Fibroblast of mammary gland (primary cell): ENCODE measurements at regions not wholly inside any gene's neighbourhood (a gene's known extent, or its start where the extent isn't known, plus 50 kb on each side); places are given as distances from the start of the nearest gene placed in this dataset.

Source experiments
- DNase-seq: peaks from one replicate; pipeline ENCODE4 v3.0.0-alpha.2; 2010; ENCODE audit warnings: low read depth
- H3K4me3 ChIP-seq: 2 replicates; pipeline ENCODE4 v1.5.1; 2011; ENCODE audit warnings: low read depth, mild to moderate bottlenecking, low read length, moderate library complexity; ENCODE audit not compliant: control insufficient read depth
- TF ChIP-seq, protein P1 (sequence below): conservative IDR thresholded peaks from 2 replicates; pipeline ENCODE4 v1.5.1; 2011; ENCODE audit warnings: low read depth, low read length, inconsistent platforms; ENCODE audit not compliant: control insufficient read depth, insufficient read depth

- DNase-seq = no peak
- TF ChIP-seq, protein P1, sequence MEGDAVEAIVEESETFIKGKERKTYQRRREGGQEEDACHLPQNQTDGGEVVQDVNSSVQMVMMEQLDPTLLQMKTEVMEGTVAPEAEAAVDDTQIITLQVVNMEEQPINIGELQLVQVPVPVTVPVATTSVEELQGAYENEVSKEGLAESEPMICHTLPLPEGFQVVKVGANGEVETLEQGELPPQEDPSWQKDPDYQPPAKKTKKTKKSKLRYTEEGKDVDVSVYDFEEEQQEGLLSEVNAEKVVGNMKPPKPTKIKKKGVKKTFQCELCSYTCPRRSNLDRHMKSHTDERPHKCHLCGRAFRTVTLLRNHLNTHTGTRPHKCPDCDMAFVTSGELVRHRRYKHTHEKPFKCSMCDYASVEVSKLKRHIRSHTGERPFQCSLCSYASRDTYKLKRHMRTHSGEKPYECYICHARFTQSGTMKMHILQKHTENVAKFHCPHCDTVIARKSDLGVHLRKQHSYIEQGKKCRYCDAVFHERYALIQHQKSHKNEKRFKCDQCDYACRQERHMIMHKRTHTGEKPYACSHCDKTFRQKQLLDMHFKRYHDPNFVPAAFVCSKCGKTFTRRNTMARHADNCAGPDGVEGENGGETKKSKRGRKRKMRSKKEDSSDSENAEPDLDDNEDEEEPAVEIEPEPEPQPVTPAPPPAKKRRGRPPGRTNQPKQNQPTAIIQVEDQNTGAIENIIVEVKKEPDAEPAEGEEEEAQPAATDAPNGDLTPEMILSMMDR = no peak
- no peak overlapping the region for H3K4me3 ChIP-seq
These were observed 234.9 kb downstream of the DOK5 start for GRCh38 chr20:54710341-54710740.

GRCh38 chr20:54708229-54708628, 232.8 kb downstream of the DOK5 start:
- TF ChIP-seq, protein P1 = no peak

GRCh38 chr20:54707801-54708200, 232.4 kb downstream of the DOK5 start:
- TF ChIP-seq, protein P1 = no peak
- no peak for DNase-seq
- no peak overlapping the region for H3K4me3 ChIP-seq

More at GRCh38 chr20:54708229-54708628, 232.8 kb downstream of the DOK5 start:
- DNase-seq = no peak
- H3K4me3 ChIP-seq = no peak overlapping the region

DNA sequence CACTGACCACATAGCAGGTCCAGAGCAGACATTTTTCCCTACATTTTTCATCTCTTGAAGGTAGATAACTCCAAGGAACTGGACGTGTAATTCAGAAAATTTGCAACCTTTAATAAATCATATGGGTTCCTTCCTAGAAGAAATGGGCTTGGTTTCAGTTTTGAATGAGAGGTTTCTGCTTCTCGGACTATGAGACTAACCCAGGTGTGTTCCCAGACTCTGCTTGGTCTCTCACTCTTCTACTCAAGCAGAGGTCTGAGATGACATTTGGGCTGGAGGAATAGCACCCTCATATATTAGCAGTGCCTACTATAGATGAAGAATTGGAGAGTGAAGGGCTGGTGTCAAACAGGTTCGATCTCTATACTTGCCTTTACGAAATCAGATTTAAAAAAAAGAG, 231.2 kb downstream of the DOK5 start:
- DNase-seq = no peak
- TF ChIP-seq, protein P1 = no peak

GRCh38 chr20:54704032-54704635, 228.7 kb downstream of the DOK5 start:
- DNase-seq = no peak
- H3K4me3 ChIP-seq = no peak overlapping the region
- TF ChIP-seq, protein P1 = no peak

More for the DNA sequence above, 231.2 kb downstream of the DOK5 start:
- no peak overlapping the region for H3K4me3 ChIP-seq
